GM19238 (cell line): ENCODE measurements at regions not wholly inside any gene's neighbourhood (a gene's known extent, or its start where the extent isn't known, plus 50 kb on each side); places are given as distances from the start of the nearest gene placed in this dataset.

Experiments used
- DNase-seq: peaks from one replicate; pipeline ENCODE4 v3.0.0; 2011; ENCODE audit warnings: low spot score; ENCODE audit not compliant: insufficient read length

DNA sequence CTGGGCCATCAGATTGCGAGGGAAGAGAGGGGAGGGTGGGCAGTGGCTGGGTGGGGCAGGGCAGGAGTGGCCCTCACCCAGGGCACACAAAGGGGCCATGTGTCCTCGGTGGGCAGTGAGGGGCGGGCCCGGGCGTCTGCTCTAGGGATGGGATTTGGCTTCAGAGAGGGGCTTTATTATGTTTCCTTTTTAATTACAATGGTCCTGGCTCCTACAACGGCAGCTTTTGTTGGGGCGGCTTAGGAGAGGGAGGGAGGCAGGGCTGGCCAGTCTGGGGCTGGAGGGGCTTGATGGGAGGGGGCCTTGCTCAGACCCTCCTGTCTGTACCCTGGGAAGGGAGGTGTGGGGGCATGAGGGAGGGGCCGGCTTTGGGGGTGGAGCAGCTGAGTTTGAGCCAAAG is 102.8 kb upstream of the WNT4 start:
- no peak for DNase-seq

DNA sequence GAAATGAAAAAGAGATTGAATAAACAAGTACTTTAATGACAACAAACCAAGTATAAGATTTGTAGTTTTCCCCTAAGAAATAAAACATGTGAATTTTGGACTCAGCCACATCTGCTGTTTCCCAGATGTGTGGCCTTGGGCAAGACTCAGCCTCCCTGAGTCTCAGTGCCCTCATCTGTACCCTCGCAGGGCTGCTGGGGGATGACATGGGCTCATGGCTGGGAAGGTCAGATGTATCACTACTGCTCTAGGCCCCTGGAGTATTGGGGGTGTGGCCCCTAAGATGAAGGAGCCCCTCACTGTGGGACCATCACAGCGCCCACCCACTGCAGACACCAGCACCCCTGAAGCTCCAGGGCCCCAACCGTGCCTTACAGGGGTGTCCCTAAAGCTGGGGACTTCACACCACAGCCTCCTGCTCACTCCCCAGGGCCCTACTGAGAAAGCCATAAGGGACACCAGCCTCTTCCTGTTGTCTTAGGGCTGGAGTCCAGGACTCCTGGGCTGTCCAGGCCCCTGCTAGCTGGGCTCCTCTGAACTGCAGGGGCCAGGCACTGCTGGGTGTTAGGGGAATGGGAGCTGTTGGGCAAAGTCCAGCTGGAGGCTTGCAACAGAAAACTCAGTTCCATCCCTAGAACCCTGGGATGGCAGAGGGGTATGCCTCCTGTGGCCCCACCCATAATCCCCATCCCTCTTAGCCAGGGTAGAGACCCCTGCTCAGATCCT is 104.0 kb upstream of the WNT4 start:
- DNase-seq = no peak

DNA sequence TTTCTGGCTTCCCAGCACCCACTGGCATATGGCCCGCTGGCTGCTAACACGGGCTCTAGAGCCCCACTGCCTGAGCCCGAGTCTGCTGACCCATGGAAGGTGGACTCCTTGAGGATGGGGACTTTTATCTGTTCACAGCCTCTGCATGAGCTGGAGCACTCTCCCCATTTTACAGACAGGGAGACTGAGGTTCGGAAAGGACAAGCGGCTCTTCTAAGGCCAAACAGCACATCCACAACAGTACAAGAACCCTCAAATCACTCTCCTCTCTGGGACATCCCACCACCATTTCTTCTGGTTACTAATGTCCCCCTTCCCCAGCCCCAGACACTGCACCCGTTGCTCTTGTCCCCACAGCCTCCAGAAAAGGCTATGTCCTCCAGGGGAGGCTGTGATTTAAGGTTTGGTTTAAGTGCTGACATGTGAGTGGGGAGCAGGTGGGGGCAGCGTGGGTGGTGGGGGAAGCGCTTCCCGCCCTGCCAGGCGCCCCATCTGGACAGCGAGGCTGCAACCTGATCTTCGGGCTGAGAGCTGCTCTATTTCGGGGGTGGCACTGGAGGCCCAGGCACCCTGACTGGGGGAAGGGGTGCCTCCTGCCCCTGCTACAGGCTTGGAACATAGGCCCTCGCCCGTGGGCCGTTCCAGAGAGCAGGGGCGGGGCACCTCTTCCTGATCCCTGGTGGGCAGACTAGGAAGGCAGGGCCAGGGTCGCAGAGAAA is 104.8 kb upstream of the WNT4 start:
- no peak for DNase-seq

DNA sequence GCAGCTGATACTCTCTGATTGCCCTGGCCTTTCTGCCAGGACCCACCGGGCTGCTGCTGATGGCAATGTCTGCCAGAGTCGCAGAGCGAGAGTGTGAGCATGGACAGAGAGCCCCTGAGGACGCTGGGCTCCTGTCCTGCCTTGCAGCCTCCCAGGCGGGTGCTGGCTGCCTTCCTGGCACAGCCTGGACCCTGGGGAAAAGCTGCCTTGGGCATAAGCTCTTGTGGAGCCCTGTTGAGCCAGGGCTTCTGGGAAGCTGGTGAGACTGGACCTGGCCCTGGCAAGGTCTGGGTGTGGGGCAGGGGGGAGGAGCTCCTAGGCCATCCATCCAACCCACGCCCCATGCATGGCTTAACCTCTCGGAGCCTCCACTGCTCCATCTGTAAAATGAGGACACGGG is 105.8 kb upstream of the WNT4 start:
- no peak for DNase-seq

DNA sequence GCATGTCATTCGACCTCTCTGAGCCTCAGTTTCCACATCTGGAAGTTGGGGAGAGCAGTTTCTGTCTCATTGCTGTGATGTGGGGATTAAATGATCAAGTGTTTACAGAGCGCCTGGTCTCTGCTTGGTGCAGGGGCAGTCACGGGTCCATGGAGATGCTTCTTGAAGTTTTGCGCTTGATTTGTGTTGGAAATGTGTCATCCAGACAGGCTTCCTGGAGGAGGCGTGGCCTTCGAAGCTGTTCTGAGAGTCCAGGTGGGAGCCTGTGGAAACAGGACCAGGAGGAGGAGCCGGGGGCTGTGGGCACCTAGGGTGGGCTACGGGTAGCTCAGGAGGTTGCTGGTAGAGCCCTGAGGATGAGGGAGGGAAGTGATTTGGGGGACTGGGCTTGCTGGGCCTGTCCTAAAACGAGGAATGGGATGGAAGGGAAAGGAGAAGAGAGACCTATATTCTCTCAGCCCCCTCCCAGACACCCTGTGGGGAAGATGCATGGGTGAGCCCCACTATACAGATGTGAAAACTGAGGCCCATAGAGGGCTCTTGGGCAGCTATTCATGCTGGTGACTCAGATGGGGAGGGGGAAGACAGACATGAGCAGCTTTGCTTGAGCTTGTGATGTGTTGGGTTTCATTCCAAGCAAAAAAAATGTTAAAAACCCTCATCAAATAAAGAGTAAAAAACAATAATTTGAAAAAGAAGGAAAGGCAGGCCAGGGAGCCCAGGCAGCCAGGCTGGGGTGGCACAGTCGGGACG is 107.2 kb upstream of the WNT4 start:
- DNase-seq = no peak

DNA sequence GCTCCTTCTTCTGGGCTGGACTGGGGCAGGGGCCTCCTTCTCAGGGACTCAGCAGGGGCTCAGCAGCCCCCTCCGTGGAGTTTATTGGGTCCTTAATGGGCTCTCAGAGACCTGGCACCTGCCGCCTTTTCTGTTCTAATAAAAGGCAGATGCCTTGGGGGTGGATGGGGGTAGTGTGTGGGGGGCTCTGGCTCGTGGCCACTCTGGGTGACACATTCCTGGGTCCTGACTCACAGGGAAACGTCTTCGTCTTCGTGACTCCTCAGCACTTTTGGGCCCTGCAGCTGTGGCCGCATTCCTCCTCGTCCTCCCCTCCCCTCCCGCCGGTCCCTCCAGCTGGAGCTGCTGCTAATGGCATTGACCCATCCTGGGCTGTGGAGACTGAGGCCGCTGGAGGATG is 107.8 kb upstream of the WNT4 start:
- no peak for DNase-seq

DNA sequence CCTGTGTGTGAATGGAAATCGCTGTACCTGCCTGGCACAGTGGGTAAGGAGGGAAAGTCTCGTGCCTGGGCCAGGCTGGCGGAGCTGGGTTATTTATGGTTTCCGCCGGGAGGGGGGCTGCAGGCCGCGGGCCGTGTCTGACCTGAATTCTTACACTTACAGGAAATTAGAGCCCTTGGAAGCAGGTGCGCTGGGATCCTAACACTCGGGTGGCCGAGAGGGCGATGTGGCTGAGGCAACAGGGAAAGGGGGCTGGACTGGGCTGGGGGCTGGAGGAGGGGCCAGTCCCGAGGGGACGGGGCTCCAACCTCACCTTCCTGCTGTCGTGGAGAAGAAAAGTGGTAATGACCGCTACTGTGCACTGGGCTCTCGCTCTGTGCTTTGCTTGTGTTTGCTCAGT is 109.4 kb upstream of the WNT4 start:
- no peak for DNase-seq

DNA sequence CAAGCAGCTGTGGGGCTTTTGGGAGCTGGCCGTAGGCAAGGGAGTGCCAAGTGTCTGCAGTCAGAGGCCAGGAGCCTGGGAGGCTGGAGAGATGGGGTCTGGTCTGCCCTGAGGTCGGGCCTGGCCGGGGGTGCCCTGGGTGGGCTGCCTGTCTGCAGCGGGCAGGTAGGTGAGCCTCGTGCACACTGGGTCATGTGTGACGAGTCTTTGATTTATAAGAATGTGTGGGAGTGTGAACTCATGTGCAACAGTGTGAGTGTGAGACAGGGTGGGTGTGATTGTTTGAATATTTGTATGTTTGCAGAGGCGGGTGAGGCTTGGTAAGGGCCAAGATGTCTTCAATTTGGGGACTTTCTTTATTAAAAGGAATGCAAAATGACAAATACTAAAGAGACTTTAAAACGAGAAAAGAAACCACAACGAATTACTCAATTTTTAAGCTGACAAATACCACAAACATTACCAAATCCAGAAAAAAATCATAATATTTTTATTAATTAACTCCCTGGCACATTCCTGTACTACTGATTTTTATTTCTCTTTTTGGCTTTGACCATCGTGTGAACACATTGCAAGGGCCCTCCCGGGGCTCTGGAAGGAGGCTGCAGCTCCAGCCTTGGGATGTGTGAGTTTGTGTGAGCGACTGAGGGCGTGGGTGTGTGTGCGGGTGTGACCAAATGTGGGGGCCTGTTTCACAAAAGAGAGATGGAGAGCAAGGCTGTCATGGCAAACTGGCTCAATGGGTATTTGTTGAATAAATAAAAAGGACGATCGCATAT is 110.3 kb upstream of the WNT4 start:
- DNase-seq = no peak

DNA sequence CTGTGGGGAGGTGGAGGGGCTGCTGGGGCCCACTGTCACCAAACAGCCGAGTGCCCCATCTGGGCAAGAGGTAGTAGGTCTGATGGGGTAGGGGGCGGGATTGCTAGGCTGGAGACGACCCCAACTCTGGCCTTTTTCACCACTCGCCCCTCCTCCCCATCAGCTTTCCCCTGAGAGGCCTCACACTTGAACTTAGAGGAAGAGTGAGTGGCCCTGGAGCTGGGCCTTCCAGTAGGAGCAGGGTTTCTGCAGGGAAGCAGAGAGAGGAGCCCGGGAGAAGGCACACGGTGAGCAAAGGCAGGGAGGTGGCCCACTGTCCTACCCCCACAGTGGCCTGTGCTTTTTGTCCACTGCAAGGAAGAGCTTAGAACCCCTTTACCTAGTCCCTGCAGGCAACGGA is 111.9 kb upstream of the WNT4 start:
- DNase-seq = no peak

DNA sequence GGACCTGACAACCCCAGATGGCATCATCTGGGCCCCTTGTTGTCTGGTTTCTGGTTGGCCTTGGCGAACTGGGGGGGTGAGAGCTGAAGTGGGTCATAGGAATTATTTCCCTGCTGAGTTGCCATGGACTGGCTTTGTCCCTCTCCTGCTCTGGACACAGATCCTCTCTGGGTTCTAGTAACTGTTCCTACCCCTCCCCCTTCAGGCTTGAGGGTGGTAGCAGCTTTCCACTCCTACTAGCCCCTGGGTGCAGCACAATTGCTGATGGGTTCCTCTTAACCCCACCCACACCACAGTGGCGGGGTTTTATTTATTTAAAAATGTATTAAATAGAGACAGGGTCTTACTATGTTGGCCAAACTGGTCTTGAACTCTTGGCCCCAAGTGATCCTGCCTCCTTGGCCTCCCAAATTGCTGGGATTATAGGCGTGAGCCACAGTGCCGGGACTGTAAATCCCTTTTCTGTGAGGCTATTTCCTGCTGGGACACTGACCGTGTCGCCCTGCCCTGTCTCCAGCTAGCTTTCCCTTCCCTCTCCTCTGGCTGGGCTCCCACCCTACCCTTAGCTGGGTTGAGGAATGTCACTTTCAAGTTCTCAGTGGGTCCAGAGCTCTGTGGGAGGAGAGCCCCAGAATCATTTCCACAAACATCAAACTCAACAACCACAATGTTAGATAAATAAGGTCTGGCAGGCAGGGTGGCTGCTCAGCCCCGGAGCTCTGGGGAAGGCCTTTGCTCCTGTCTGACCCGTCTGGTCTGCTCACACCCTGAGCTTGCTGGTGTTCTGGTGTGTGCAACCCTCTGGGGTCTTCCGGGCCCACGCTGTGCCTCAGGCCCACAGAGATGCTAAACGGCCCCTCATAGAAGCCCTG is 112.7 kb upstream of the WNT4 start:
- DNase-seq = no peak

DNA sequence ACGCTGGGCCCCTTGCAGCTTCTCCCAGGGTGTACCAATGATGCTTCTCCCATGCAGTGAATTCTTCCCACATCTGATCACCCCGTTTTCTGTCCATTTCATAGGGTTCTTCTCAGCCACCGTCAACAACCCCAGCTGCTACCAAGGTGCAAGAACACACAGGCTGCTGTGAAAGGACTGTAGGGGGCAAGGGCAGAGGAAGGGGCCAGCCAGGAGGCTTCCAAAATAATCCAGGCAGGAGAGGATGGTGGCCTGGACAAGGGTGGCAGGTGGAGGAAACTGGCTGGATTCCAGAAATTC is 113.3 kb upstream of the WNT4 start:
- no peak for DNase-seq

DNA sequence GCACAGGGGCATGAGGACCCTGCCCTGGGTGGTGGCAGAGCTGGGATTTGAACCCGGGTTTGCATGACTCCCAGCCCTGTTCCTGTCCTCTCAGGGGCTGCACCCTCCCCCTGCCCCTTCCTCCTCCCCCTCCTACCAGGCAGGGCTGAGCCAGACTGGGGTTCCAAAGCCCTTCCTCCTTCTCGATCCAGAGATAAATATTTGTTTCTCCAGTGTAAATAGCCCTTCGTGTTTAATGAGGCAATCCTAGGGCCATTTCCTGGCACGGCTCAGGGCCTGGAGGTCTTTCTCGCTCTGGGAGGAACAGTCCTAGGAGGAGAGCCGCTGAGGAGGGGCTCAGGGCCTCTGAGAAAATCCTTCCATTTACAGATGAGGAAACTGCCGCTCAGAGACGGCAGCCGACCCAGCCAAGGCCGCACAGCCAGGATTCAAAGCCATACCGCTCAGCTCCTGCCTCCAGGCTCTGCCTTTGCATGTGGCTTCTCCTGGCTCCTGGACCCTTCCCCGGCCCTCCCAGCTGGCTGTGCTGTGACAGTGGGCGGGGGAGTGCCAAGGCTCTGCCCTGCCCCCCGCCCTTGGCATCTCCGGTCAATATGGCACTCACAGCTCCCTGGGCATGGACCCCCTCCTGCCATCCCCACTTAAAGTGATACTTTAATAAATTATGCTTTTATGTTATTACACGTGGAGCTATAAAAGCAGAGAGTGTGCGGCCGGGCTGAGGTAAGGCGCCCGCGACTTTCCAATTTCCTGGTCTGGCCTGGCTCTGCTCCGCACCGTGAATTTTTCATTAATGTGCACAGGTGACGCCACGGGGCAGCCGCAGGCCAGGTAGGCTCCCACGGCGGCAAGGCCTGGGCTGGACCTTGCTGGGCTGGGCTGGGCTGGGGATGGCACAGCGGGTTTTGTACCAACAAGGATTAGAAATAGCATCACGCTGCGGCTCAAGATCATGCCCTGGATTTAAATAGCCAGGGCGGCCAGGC is 114.7 kb upstream of the WNT4 start:
- DNase-seq = no peak

DNA sequence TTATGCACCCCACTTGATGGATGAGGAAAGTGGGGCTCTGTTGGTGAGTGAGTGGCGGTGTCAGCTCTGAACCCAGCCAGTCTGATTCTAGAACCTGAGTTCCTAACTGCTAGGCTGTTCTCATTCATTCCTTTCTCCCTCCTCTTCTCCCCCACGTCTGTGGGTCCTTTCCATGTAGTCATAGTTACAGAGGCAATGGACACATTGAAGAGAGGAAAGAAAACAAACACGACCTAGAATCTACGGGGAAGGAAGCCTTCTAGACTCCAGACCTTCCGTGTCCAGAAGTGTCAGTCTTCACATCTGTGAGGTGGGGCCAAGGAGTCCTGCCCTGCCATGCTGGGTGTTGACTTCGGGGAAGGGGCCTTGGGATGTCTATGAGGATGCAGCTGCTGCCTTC is 115.8 kb upstream of the WNT4 start:
- DNase-seq = no peak

DNA sequence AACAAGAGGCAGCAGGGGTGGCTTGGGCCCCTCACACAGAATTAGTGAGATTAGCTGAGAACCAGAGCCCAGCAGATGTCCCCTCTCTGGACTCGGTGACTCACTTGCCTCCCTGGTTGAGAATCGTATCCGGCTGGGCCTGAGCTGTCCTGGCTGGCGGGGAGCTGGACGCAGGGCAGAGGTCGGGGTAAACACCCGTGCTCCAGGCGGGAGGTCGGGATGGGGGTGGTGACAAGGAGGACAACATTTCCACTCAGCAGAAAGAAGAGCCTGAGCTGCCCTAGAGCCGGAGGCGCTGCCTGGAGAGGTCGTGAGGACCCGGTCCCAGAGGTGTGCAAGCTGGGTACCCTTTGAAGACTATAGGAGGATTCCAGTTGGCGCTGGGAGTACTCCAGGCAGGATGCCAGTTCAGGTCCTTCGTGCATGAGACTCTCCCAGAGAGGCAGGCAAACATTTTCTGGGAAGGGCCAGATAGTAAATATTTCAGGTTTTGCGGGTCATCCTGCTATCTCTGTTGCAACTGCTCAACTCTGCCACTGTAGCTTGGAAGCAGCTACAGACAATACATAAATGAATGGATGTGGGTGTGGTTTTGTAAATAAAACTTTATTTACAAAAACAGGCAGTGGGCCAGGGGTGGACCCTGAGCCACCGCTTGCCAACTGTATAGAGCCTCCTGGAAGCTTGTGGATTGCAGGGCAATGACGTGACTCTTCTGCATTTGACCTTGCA is 116.8 kb upstream of the WNT4 start:
- no peak for DNase-seq

DNA sequence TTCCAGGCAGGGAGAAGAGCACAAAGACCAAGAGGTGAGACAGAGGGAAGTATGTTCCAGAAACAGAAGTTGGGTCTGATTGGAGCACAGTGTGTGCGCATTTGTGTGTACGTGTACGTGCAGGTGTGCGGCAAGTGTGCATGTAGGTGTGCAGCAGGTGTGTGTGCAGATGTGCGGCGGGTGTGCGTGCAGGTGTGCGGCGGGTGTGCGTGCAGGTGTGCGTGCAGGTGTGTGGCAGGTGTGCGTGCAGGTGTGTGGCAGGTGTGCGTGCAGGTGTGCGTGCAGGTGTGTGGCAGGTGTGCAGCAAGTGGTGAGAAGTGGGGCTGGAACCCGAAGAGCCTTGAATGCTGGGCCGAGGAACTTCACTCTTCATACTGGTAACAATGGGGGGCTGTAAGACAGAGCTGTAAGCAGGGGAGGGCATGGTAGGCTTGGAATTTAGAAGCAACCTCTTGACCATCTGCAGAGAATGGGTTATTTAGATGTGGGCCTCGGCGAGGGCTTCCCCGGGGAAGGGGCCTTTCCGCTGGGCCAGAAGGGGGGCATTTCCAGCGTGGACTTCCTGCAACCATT is 118.0 kb upstream of the WNT4 start:
- DNase-seq = no peak

DNA sequence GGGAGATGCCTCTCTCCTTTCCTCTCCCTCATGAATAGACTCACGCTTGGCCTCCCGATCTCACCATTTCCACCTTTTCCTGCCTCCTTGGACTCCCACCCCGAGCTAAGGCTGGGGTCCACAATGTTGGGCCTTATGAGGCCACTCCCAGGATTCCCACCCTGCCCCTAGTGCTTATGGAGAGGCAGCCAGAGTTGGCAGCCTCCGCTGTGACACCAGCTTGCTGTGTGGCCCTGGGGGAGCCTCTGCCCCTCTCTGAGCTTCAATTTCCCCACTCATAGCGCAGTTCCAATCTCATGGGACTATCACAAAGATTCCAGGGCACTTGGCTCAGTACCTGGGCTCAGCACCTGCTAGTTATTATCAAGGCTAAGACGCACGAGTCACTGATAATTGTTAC is 118.7 kb upstream of the WNT4 start:
- DNase-seq = no peak

DNA sequence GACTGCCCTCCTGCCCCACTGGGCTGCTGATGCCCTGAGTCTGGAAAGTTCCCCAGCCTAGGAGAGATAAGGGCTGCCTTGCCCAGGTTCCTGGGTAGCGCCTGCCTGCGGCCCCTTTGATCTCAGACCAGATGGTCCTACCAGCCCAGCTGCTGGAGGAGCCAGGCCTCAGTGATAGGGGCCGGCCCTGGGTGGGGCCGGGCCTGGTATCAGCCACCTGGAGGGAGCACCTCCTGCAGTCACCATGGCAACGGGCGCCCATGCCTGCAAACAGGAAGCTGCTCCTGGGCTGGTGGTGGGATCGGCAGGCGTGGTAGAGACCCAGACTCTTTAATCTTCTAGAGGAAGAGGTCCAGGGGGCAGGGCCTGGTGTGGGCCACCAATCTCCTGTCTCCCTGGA is 119.7 kb upstream of the WNT4 start:
- DNase-seq = no peak

DNA sequence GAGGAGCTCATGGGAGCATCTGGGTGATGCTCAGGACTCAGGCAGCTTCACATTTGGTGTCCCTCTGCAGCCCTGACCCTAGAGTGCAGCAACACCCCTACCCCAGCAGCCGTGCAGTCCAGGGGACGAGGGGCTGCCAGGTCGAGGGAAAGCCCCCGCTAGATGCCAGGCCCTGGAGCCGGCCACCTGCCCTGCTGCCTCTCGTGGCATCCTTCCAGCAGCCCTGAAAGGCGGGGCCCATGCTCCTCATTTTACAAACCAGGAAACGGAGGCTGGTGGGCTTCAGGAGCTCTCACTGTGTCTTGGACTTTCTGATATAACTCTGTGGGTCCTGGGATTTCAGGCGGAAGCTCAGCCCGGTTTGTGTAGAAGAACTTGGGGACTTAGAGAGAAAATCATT is 120.5 kb upstream of the WNT4 start:
- DNase-seq = no peak
